ENCODE measurements at regions not wholly inside any gene's neighbourhood (a gene's known extent, or its start where the extent isn't known, plus 50 kb on each side); places are given as distances from the start of the nearest gene placed in this dataset.
"Not testable (repeated sequence)": the region's sequence is repeated elsewhere in the genome, so short reads cannot be mapped to it uniquely, and the experiment has no call there.

- CTCF ChIA-PET; H3K27ac ChIP-seq (ENCODE audit: low read length); ATAC-seq; H3K4me3 ChIP-seq (ENCODE audit: low read depth in 2 of 2, low read length in 2 of 2); BruUV-seq (replicated peaks); H3K9me3 ChIP-seq (ENCODE audit: control insufficient read depth, insufficient read depth, low read depth, low read length); H3K36me3 ChIP-seq (ENCODE audit: control insufficient read depth, insufficient read depth, low read length); in situ Hi-C loops (cut with HindIII; ENCODE audit: low pct_unique_long_range_greater_than_20kb, low sequenced_read_pairs); intact Hi-C loops (cut with micrococcal nuclease; ENCODE audit: unreplicated experiment); H3K4me1 ChIP-seq (ENCODE audit: control insufficient read depth, insufficient read depth, low read length); DNase-seq (ENCODE audit: low read depth, low spot score); H3K27me3 ChIP-seq (ENCODE audit: control insufficient read depth, insufficient read depth, low read length); POLR2A ChIA-PET: not testable (repeated sequence)
Observed at GRCh38 chr2:113570509-113571009, 56.5 kb upstream of the RABL2A start.

- H3K4me1 ChIP-seq (ENCODE audit: control insufficient read depth, insufficient read depth, low read length); ATAC-seq; H3K36me3 ChIP-seq (ENCODE audit: control insufficient read depth, insufficient read depth, low read length); H3K9me3 ChIP-seq (ENCODE audit: control insufficient read depth, insufficient read depth, low read depth, low read length); intact Hi-C loops (cut with micrococcal nuclease; ENCODE audit: unreplicated experiment); CTCF ChIA-PET; H3K27ac ChIP-seq (ENCODE audit: low read length); in situ Hi-C loops (cut with HindIII; ENCODE audit: low pct_unique_long_range_greater_than_20kb, low sequenced_read_pairs); DNase-seq (ENCODE audit: low read depth, low spot score); H3K4me3 ChIP-seq (ENCODE audit: low read depth in 2 of 2, low read length in 2 of 2); BruUV-seq (replicated peaks); H3K27me3 ChIP-seq (ENCODE audit: control insufficient read depth, insufficient read depth, low read length); POLR2A ChIA-PET: not testable (repeated sequence)
Observed at GRCh38 chr2:113571482-113572068, 55.5 kb upstream of the RABL2A start.

DNA sequence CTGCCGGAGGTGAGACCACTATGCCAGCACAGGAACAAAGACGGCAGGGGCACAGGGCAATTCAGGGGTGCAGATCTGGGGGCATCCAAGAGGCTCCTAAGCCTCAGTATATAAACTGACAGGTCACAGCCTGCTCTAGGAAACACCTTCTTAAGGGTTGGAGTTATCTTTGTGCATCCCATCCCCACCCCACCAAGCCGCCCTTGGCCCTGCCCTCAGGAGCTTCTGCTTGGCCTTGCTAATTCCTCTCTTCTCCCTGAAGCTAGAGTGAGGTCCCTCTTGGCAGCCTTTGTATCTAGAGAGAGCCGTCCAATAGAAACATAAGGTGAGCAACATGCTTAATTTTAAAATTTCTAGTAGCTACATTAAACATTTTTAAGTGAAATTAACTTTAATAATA is 51.3 kb upstream of the RABL2A start:
- ATAC-seq; in situ Hi-C loops (cut with HindIII; ENCODE audit: low pct_unique_long_range_greater_than_20kb, low sequenced_read_pairs); H3K27me3 ChIP-seq (ENCODE audit: control insufficient read depth, insufficient read depth, low read length); CTCF ChIA-PET; DNase-seq (ENCODE audit: low read depth, low spot score); H3K36me3 ChIP-seq (ENCODE audit: control insufficient read depth, insufficient read depth, low read length); BruUV-seq (replicated peaks); H3K4me1 ChIP-seq (ENCODE audit: control insufficient read depth, insufficient read depth, low read length); H3K27ac ChIP-seq (ENCODE audit: low read length); H3K4me3 ChIP-seq (ENCODE audit: low read depth in 2 of 2, low read length in 2 of 2); intact Hi-C loops (cut with micrococcal nuclease; ENCODE audit: unreplicated experiment); POLR2A ChIA-PET; H3K9me3 ChIP-seq (ENCODE audit: control insufficient read depth, insufficient read depth, low read depth, low read length): not testable (repeated sequence)

DNA sequence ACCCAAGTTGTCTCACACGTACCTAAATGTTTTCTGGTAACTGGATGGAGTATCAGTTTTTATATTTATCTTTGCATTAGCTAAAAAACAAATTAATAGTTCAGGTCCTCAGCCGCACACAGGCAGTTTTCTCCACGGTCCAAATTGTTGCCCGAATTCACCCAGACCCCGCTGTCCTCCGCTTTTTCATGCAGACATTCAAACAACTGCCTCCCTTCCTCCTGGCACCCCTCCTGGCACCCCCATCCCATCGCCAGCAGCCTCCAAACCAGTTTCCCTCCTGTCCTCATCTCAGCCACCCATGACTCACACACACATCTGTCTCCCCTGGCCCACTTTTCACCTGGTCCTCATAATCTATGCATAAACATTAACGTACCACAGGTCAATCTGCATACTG is 50.7 kb upstream of the RABL2A start:
- BruUV-seq (replicated peaks); H3K9me3 ChIP-seq (ENCODE audit: control insufficient read depth, insufficient read depth, low read depth, low read length); CTCF ChIA-PET: not testable (repeated sequence)

More for the DNA sequence above, 50.7 kb upstream of the RABL2A start:
- H3K4me1 ChIP-seq (ENCODE audit: control insufficient read depth, insufficient read depth, low read length); intact Hi-C loops (cut with micrococcal nuclease; ENCODE audit: unreplicated experiment); H3K36me3 ChIP-seq (ENCODE audit: control insufficient read depth, insufficient read depth, low read length); POLR2A ChIA-PET; ATAC-seq; DNase-seq (ENCODE audit: low read depth, low spot score); in situ Hi-C loops (cut with HindIII; ENCODE audit: low pct_unique_long_range_greater_than_20kb, low sequenced_read_pairs); H3K4me3 ChIP-seq (ENCODE audit: low read depth in 2 of 2, low read length in 2 of 2); H3K27me3 ChIP-seq (ENCODE audit: control insufficient read depth, insufficient read depth, low read length); H3K27ac ChIP-seq (ENCODE audit: low read length): not testable (repeated sequence)
